Keratinocyte (primary cell): ENCODE measurements at regions not wholly inside any gene's neighbourhood (a gene's known extent, or its start where the extent isn't known, plus 50 kb on each side); places are given as distances from the start of the nearest gene placed in this dataset.

Source experiments
- DNase-seq: peaks from one replicate; pipeline ENCODE4 v3.0.0-alpha.2; 2011; ENCODE audit warnings: low read depth, missing footprints, low spot score
- FAIRE-seq: peaks from 2 replicates; lab custom pipeline; 2011; peaks lifted over from hg19 to GRCh38; lab: Jason Lieb, UNC
- H2AFZ ChIP-seq: 2 replicates; pipeline ENCODE4 v1.6.0; 2012; ENCODE audit warnings: low read length, control low read depth, inconsistent platforms; ENCODE audit not compliant: control insufficient read depth
- H3K27ac ChIP-seq: 2 replicates; pipeline ENCODE4 v1.5.1; 2011; ENCODE audit warnings: low read length; ENCODE audit not compliant: control insufficient read depth, insufficient read depth
- H3K27me3 ChIP-seq: 3 replicates; pipeline ENCODE4 v1.6.0; 2011; ENCODE audit warnings: low read length; ENCODE audit not compliant: control insufficient read depth, insufficient read depth; ENCODE audit errors: extremely low read depth
- H3K36me3 ChIP-seq, 2 experiments: 2 replicates in 1 of 2; 3 replicates in 1 of 2; pipeline ENCODE4 v1.5.1; 2011; ENCODE audit warnings: low read length in 2 of 2, mild to moderate bottlenecking in 1 of 2; ENCODE audit not compliant: control insufficient read depth in 2 of 2, insufficient read depth in 2 of 2; ENCODE audit errors: extremely low read depth in 1 of 2
- H3K4me1 ChIP-seq: 3 replicates; pipeline ENCODE4 v1.5.1; 2011; ENCODE audit warnings: low read length; ENCODE audit not compliant: control insufficient read depth, insufficient read depth; ENCODE audit errors: extremely low read depth
- H3K4me2 ChIP-seq: 3 replicates; pipeline ENCODE4 v1.6.0; 2011; ENCODE audit warnings: low read depth, low read length; ENCODE audit not compliant: control insufficient read depth, insufficient read depth; ENCODE audit errors: extremely low read depth
- H3K4me3 ChIP-seq, 3 experiments: fragments of 200-600 bp in 1 of 3; sonication (generic) in 1 of 3; 2 replicates in 2 of 3; 3 replicates in 1 of 3; pipeline ENCODE4 v1.5.1; 2011 to 2016; ENCODE audit warnings: low read length in 3 of 3, mild to moderate bottlenecking in 3 of 3, control low read depth in 2 of 3, inconsistent platforms in 1 of 3, low read depth in 1 of 3, mixed read lengths in 1 of 3, mixed run types in 1 of 3, moderate library complexity in 1 of 3; ENCODE audit not compliant: control insufficient read depth in 2 of 3, insufficient read depth in 2 of 3; ENCODE audit errors: extremely low read depth in 1 of 3
- H3K79me2 ChIP-seq: 2 replicates; pipeline ENCODE4 v1.6.0; 2012; ENCODE audit warnings: low read length; ENCODE audit not compliant: control insufficient read depth, insufficient read depth
- H3K9ac ChIP-seq: 3 replicates; pipeline ENCODE4 v1.6.0; 2011; ENCODE audit warnings: low read length; ENCODE audit not compliant: control insufficient read depth, insufficient read depth; ENCODE audit errors: extremely low read depth
- H3K9me1 ChIP-seq: 3 replicates; pipeline ENCODE4 v1.6.0; 2011; ENCODE audit warnings: low read length; ENCODE audit not compliant: control insufficient read depth, insufficient read depth; ENCODE audit errors: extremely low read depth
- H3K9me3 ChIP-seq: 2 replicates; pipeline ENCODE4 v1.5.1; 2012; ENCODE audit warnings: low read depth, low read length; ENCODE audit not compliant: control insufficient read depth
- H4K20me1 ChIP-seq: 3 replicates; pipeline ENCODE4 v1.6.0; 2011; ENCODE audit warnings: low read length; ENCODE audit not compliant: control insufficient read depth, insufficient read depth; ENCODE audit errors: extremely low read depth
- CTCF ChIP-seq, 3 experiments: IDR thresholded peaks in 1 of 3; conservative IDR thresholded peaks in 1 of 3; optimal IDR thresholded peaks in 1 of 3; 2 replicates in 2 of 3; 3 replicates in 1 of 3; pipeline versions ENCODE3 to v1.5.1; 2011; ENCODE audit warnings: low read length in 3 of 3, mild to moderate bottlenecking in 3 of 3, moderate library complexity in 2 of 3, control low read depth in 1 of 3, inconsistent platforms in 1 of 3; ENCODE audit not compliant: insufficient read depth in 2 of 3; ENCODE audit errors: extremely low read depth in 1 of 3
- EZH2 ChIP-seq: IDR thresholded peaks from one replicate; pipeline ENCODE4 v1.6.1; 2012; ENCODE audit warnings: inconsistent platforms, mild to moderate bottlenecking, low read length, moderate library complexity
- dilution Hi-C: fragments of 300-500 bp; cut with MboI; formaldehyde crosslinking; loops from one replicate; pipeline ENCODE4 v1.7.0; 2020; ENCODE audit warnings: low sequenced_read_pairs; ENCODE audit not compliant: extremely low pct_ligation_motif_present

- Histone ChIP-seq H3K9ac (no peak overlapping the region), H2AFZ (no peak overlapping the region), H3K4me2 (no peak overlapping the region), H3K9me1 (no peaks in the 10 kb centered on the region), H3K4me1 (no peaks in the 10 kb centered on the region), H3K9me3 (no peaks in the 10 kb centered on the region), H3K4me3 (no peak overlapping the region), H3K27ac (no peak overlapping the region), H3K36me3 (no peaks in the 10 kb centered on the region), H4K20me1 (no peaks in the 10 kb centered on the region), H3K79me2 (no peaks in the 10 kb centered on the region), H3K27me3 (peaks cover 5% of the 10 kb centered on the region)
- no peak for DNase-seq
- dilution Hi-C loops, result no loop called here
- TF ChIP-seq EZH2 (no peak), CTCF (optimal IDR thresholded peaks at IDR 0.05 in 1 of 3, IDR thresholded peaks at IDR 0.05 in 1 of 3, conservative IDR thresholded peaks at IDR 0.05 in 1 of 3; ENCODE audit: extremely low read depth in 1 of 3, insufficient read depth in 2 of 3, low read length in 3 of 3) (no peak)
- FAIRE-seq, result no peak
These were observed 120.5 kb downstream of the TBC1D30 start for GRCh38 chr12:64944966-64945365.

GRCh38 chr12:64946132-64946829 is 121.8 kb downstream of the TBC1D30 start:
- H3K79me2 ChIP-seq, result no peaks in the 10 kb centered on the region
- FAIRE-seq, result no peak
- H3K4me3 ChIP-seq, result no peak overlapping the region
- no peak overlapping the region for H2AFZ ChIP-seq
- no peaks in the 10 kb centered on the region for H3K4me1 ChIP-seq
- H3K36me3 ChIP-seq, result no peaks in the 10 kb centered on the region
- H3K9me3 ChIP-seq, result no peaks in the 10 kb centered on the region
- peaks cover 11% of the 10 kb centered on the region for H3K27me3 ChIP-seq
- no peak overlapping the region for H3K27ac ChIP-seq
- dilution Hi-C loops, result no loop called here
- TF ChIP-seq EZH2 (no peak), CTCF (optimal IDR thresholded peaks at IDR 0.05 in 1 of 3, IDR thresholded peaks at IDR 0.05 in 1 of 3, conservative IDR thresholded peaks at IDR 0.05 in 1 of 3; ENCODE audit: extremely low read depth in 1 of 3, insufficient read depth in 2 of 3, low read length in 3 of 3) (no peak)
- no peaks in the 10 kb centered on the region for H3K9me1 ChIP-seq
- H4K20me1 ChIP-seq, result no peaks in the 10 kb centered on the region
- H3K4me2 ChIP-seq, result no peak overlapping the region
- no peak overlapping the region for H3K9ac ChIP-seq
- no peak for DNase-seq
